Activated naive CD4-positive, alpha-beta T cell treated with anti-CD3 and anti-CD28 coated beads for 36 hours (primary cell): ENCODE measurements at regions not wholly inside any gene's neighbourhood (a gene's known extent, or its start where the extent isn't known, plus 50 kb on each side); places are given as distances from the start of the nearest gene placed in this dataset.

Source experiments
- CTCF ChIA-PET: fragments of 350-600 bp; sonication (Branson Sonifier 250); formaldehyde crosslinking; loops from one replicate; lab custom pipeline; 2021; ENCODE audit warnings: antibody characterized with exemption; lab: Charles Lee
- DNase-seq: peaks from one replicate; pipeline ENCODE4 v3.0.0-alpha.2; 2020
- H3K27ac Mint-ChIP-seq: one replicate; pipeline ENCODE4 v1.8.0; 2021; ENCODE audit warnings: mild to moderate bottlenecking, mixed read lengths
- H3K27me3 Mint-ChIP-seq: one replicate; pipeline ENCODE4 v1.8.0; 2021; ENCODE audit warnings: low read depth, mixed read lengths
- H3K36me3 Mint-ChIP-seq: one replicate; pipeline ENCODE4 v1.8.0; 2021; ENCODE audit warnings: low read depth, mixed read lengths
- H3K4me1 Mint-ChIP-seq: one replicate; pipeline ENCODE4 v1.8.0; 2021; ENCODE audit warnings: low read depth, mixed read lengths
- H3K4me3 Mint-ChIP-seq: one replicate; pipeline ENCODE4 v1.8.0; 2021; ENCODE audit warnings: mild to moderate bottlenecking, moderate library complexity, mixed read lengths
- H3K9me3 Mint-ChIP-seq: one replicate; pipeline ENCODE4 v1.8.0; 2021; ENCODE audit warnings: mixed read lengths
- intact Hi-C: fragments of 100-400 bp; cut with micrococcal nuclease; formaldehyde crosslinking; loops from one replicate; pipeline ENCODE4 v1.15.1; 2023

- no peak for DNase-seq
- no peak overlapping the region for H3K27ac Mint-ChIP-seq
- peaks cover 5% of the 10 kb centered on the region for H3K4me1 Mint-ChIP-seq
- no peaks in the 10 kb centered on the region for H3K27me3 Mint-ChIP-seq
- intact Hi-C loops = no loop called here
- H3K36me3 Mint-ChIP-seq = no peaks in the 10 kb centered on the region
- no peaks in the 10 kb centered on the region for H3K9me3 Mint-ChIP-seq
- no peak overlapping the region for H3K4me3 Mint-ChIP-seq
- CTCF ChIA-PET = interaction anchor here (1.1 to 1.7 kb wide), 2 partner anchors 23 kb away, joined by 5 to 7 read pairs; no protein-coding TSS in a partner anchor
Observed at GRCh38 chr20:47406849-47407682, 50.6 kb upstream of the ZMYND8 start.

DNA sequence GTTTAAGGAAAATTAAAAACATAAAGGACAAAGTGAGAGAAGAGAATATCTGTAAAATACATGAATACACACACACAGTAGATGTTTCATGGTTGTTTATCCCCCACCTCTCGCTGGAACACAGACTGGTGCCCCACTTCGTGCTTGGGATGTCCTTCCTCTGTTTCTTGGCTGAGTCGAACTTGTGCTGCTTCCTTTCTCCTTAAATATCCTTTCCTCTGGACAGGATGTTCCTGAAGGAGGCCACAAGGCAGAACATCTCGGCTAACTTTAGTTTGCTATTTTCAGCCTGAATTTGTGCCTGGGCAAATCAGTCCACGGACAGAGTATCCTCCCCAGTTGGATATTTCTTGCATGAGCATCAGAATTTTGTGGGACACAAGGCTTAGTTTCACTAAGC, 54.7 kb upstream of the ZMYND8 start:
- DNase-seq = no peak
- Mint-ChIP-seq H3K36me3 (no peaks in the 10 kb centered on the region), H3K27ac (no peak overlapping the region), H3K27me3 (no peaks in the 10 kb centered on the region), H3K4me1 (peaks cover 29% of the 10 kb centered on the region), H3K9me3 (no peaks in the 10 kb centered on the region), H3K4me3 (no peak overlapping the region)
- intact Hi-C loops = loop anchor here (5.0 kb wide), 1 partner anchor 211 kb away; no protein-coding TSS in a partner anchor
- CTCF ChIA-PET = interaction anchor here (1.0 kb wide), 1 partner anchor 27 kb away, joined by 3 read pairs; no protein-coding TSS in a partner anchor

- peak overlapping the region; percentile 82 for H3K27ac Mint-ChIP-seq
- no peaks in the 10 kb centered on the region for H3K27me3 Mint-ChIP-seq
- H3K4me1 Mint-ChIP-seq = peaks cover 35% of the 10 kb centered on the region
- no peak overlapping the region for H3K4me3 Mint-ChIP-seq
- no peak for DNase-seq
- intact Hi-C loops = loop anchor here (5.0 kb wide), 1 partner anchor 210 kb away; no protein-coding TSS in a partner anchor
- CTCF ChIA-PET = interaction anchor here (1.7 kb wide), 1 partner anchor 28 kb away, joined by 8 read pairs; no protein-coding TSS in a partner anchor
- H3K9me3 Mint-ChIP-seq = no peaks in the 10 kb centered on the region
- no peaks in the 10 kb centered on the region for H3K36me3 Mint-ChIP-seq
Observed at GRCh38 chr20:47412083-47412482, 55.6 kb upstream of the ZMYND8 start.

GRCh38 chr20:47413189-47413588, 56.7 kb upstream of the ZMYND8 start:
- peak overlapping the region; percentile 82 for H3K27ac Mint-ChIP-seq
- CTCF ChIA-PET = interaction anchor here (0.9 to 1.9 kb wide), 3 partner anchors 29 to 159 kb away, joined by 3 to 10 read pairs (median 8); no protein-coding TSS in a partner anchor
- no peaks in the 10 kb centered on the region for H3K27me3 Mint-ChIP-seq
- no peaks in the 10 kb centered on the region for H3K9me3 Mint-ChIP-seq
- no peak overlapping the region for H3K4me3 Mint-ChIP-seq
- H3K4me1 Mint-ChIP-seq = peaks cover 36% of the 10 kb centered on the region
- intact Hi-C loops = loop anchor here (5.0 kb wide), 1 partner anchor 209 kb away; no protein-coding TSS in a partner anchor
- no peak for DNase-seq
- no peaks in the 10 kb centered on the region for H3K36me3 Mint-ChIP-seq

DNA sequence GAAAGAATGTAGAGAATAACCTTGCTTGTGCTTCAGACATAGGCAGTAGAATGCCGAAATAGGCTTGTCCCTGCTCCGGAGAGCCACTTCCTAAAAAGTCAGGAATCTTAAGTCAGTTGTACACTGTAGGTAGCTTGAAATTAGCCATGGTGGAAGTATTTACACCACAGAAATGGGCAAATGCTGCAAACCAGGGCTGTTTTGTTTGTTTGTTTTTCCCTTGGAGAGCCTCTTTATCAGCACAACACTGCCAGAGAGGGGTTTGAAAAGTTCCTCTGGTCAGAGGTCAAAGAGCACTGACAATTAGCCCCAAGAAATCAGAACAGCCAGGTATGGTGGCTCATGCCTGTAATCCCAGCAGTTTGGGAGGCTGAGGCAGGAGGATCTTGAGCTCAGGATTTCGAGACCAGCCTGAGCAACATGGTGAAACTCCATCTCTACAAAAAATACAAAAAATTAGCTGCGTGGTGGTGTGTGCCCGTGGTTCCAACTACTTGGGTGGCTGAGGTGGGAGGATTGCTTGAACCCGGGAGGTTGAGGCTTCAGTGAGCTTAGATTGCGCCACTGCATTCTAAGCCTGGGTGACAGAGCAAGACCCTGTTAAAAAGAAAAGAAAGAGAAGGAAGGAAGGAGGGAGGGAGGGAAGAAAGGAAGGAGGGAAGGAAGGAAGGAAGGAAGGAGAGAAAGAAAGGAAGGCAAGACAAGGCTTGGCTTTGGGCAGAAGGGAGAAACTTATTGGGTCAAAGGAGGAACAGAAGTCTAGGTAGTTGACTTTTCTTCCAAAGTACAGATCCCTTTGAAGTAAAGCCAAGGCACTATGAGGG, 61.0 kb upstream of the ZMYND8 start:
- H3K4me3 Mint-ChIP-seq = no peak overlapping the region
- intact Hi-C loops = loop anchor here (5.0 kb wide), 1 partner anchor 40 kb away; no protein-coding TSS in a partner anchor

DNA sequence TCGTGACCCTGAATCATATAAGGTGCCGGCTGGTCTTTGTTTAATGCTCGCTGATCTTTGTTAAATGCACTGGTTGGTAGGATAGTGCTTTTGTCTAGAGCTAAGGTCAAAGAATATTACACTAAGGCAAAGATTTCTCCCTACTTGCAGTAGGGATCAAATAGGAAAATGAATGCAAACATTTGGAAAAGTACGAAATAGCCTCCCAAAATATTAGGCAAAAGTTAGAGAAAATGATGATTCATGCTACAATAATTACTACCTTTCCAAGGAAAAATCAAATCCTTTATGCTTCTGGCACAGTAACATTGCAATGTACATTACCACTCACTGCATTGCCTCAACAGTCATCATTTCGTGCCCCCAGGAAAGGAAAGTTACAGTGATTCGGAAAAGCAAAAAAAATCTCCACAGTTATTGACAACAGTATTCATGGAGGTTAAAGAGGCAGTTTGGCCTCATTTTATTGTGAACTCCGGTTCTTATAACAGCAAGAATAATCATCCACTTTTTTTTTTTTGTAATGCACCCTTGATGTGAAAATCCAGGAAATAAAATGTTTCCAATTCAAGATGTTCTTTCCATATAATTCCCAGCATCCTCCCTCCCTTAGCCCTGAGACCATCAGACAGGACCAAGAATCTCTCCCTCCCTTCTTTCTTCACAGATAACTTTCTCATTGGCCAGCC, 61.7 kb upstream of the ZMYND8 start:
- Mint-ChIP-seq H3K27ac (no peak overlapping the region), H3K9me3 (no peaks in the 10 kb centered on the region), H3K36me3 (no peaks in the 10 kb centered on the region), H3K4me3 (no peak overlapping the region), H3K4me1 (peaks cover 23% of the 10 kb centered on the region), H3K27me3 (no peaks in the 10 kb centered on the region)
- CTCF ChIA-PET = no interaction called here
- DNase-seq = no peak
- intact Hi-C loops = loop anchor here (5.0 kb wide), 1 partner anchor 39 kb away; no protein-coding TSS in a partner anchor

More for the DNA sequence above, 61.0 kb upstream of the ZMYND8 start:
- CTCF ChIA-PET = interaction anchor here (1.0 to 1.1 kb wide), 2 partner anchors 15 to 33 kb away, joined by 3 to 4 read pairs; no protein-coding TSS in a partner anchor
- Mint-ChIP-seq H3K36me3 (no peaks in the 10 kb centered on the region), H3K27me3 (no peaks in the 10 kb centered on the region), H3K27ac (no peak overlapping the region), H3K4me1 (peaks cover 31% of the 10 kb centered on the region), H3K9me3 (no peaks in the 10 kb centered on the region)
- DNase-seq = no peak

DNA sequence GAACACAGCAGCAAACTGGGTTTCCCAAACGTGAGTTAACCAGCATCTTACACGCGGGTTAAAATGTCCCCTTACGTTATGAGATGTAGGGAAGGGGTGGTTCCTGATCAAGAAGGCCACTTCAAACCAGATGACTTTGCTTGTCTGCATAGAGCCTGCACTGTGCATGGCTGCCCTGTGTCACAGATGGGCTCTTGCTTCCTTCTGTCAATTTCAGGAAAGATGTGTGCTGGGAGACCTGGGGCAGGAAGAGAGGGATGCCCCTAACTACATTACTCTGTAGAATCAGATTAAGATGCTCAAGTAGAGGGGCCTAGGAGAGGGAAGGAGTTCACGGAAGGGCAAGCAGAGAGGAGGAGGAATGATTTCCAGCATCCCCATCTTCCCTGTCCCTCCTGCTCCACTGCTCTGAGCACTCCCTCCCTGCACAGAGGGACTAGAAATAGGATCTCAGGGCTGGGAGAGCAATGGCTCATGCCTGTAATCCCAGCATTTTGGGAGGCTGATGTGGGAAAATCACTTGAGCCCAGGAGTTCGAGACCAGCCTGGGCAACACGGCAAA, 63.5 kb upstream of the ZMYND8 start:
- Mint-ChIP-seq H3K9me3 (no peaks in the 10 kb centered on the region), H3K27ac (no peak overlapping the region), H3K4me1 (peaks cover 17% of the 10 kb centered on the region), H3K27me3 (no peaks in the 10 kb centered on the region), H3K4me3 (no peak overlapping the region), H3K36me3 (no peaks in the 10 kb centered on the region)
- no peak for DNase-seq
- intact Hi-C loops = loop anchor here (5.0 kb wide), 1 partner anchor 37 kb away; no protein-coding TSS in a partner anchor
- CTCF ChIA-PET = no interaction called here

DNA sequence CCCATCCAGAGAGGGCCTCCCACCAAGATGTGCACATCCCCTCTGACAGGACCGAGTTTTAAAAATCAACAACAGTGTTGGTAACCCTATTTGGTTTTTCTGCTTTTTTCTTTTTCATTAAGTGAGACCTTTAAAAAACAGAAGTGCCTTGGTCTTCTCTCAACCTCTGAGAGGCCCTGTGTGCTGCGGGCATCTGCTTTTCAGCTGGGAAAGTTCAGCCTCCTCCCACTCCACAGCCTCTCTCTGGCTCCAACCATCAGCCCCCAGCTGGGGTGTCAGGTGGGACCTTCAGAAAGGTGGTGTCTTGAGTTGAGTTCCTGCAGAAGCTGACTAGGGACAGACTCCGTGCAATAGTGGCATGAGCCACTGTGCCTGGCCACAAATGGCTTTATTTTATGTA, 64.6 kb upstream of the ZMYND8 start:
- no peak overlapping the region for H3K27ac Mint-ChIP-seq
- H3K4me3 Mint-ChIP-seq = no peak overlapping the region
- no peaks in the 10 kb centered on the region for H3K9me3 Mint-ChIP-seq
- no peak for DNase-seq
- H3K36me3 Mint-ChIP-seq = no peaks in the 10 kb centered on the region
- CTCF ChIA-PET = no interaction called here
- H3K27me3 Mint-ChIP-seq = no peaks in the 10 kb centered on the region
- intact Hi-C loops = no loop called here
- H3K4me1 Mint-ChIP-seq = peaks cover 8% of the 10 kb centered on the region

- H3K4me3 Mint-ChIP-seq = no peak overlapping the region
- peaks cover 8% of the 10 kb centered on the region for H3K9me3 Mint-ChIP-seq
- DNase-seq = no peak
- CTCF ChIA-PET = no interaction called here
- no peaks in the 10 kb centered on the region for H3K27me3 Mint-ChIP-seq
- H3K4me1 Mint-ChIP-seq = no peaks in the 10 kb centered on the region
- intact Hi-C loops = no loop called here
- H3K27ac Mint-ChIP-seq = no peak overlapping the region
- H3K36me3 Mint-ChIP-seq = peaks cover 4% of the 10 kb centered on the region
Observed at GRCh38 chr20:47423586-47423985, 67.1 kb upstream of the ZMYND8 start.

GRCh38 chr20:47427067-47427466, 70.6 kb upstream of the ZMYND8 start:
- CTCF ChIA-PET = no interaction called here
- intact Hi-C loops = no loop called here

GRCh38 chr20:47427746-47428145, 71.2 kb upstream of the ZMYND8 start:
- no peak for DNase-seq
- H3K36me3 Mint-ChIP-seq = peaks cover 4% of the 10 kb centered on the region
- peaks cover 8% of the 10 kb centered on the region for H3K9me3 Mint-ChIP-seq
- no peaks in the 10 kb centered on the region for H3K4me1 Mint-ChIP-seq
- CTCF ChIA-PET = interaction anchor here (0.6 kb wide), 1 partner anchor 43 kb away, joined by 3 read pairs; no protein-coding TSS in a partner anchor
- H3K27ac Mint-ChIP-seq = no peak overlapping the region
- intact Hi-C loops = no loop called here
- H3K27me3 Mint-ChIP-seq = no peaks in the 10 kb centered on the region
- no peak overlapping the region for H3K4me3 Mint-ChIP-seq

More at GRCh38 chr20:47427067-47427466, 70.6 kb upstream of the ZMYND8 start:
- Mint-ChIP-seq H3K4me3 (no peak overlapping the region), H3K9me3 (peaks cover 8% of the 10 kb centered on the region), H3K36me3 (peaks cover 4% of the 10 kb centered on the region), H3K27me3 (no peaks in the 10 kb centered on the region), H3K27ac (no peak overlapping the region), H3K4me1 (no peaks in the 10 kb centered on the region)
- DNase-seq = no peak
